GM21576 (cell line): ENCODE measurements at regions not wholly inside any gene's neighbourhood (a gene's known extent, or its start where the extent isn't known, plus 50 kb on each side); places are given as distances from the start of the nearest gene placed in this dataset.
A peak's percentile ranks its signal among the peaks of the same experiment; 100 is the strongest.
"Not testable (repeated sequence)": the region's sequence is repeated elsewhere in the genome, so short reads cannot be mapped to it uniquely, and the experiment has no call there.

ENCODE experiments used
- ATAC-seq: cut with Tn5 transposase; IDR thresholded peaks from one replicate; pipeline ENCODE4 v1.9.1; 2021; ENCODE audit warnings: mild to moderate bottlenecking, moderate library complexity; ENCODE audit not compliant: unreplicated experiment

DNA sequence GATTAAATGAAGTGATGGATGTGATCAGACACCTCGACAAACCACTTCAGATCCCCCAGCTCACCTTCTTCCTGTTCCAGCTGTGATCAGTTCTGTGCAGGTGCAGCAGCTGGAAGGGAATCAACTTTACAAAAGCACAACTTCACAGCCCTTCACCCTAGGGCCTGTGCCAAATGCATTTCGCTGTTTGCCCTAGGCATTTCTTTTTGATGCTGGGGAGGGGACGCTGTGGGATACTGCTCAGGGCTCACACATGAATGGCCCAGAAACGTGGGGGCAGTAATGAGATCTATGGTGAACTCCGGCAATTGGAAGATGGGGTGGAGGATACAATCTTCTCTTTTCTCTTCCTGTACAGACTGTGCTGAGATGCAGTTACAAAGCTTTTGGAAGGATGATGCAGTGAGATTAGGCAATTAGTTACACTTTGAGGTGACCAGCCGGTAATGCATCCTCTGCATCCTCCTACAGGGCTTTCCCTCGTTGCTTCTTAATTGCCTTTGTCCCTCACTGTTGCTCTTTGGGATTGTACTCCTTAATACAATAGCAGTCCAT lies 215.1 kb upstream of the PITX2 start:
- no peak for ATAC-seq

DNA sequence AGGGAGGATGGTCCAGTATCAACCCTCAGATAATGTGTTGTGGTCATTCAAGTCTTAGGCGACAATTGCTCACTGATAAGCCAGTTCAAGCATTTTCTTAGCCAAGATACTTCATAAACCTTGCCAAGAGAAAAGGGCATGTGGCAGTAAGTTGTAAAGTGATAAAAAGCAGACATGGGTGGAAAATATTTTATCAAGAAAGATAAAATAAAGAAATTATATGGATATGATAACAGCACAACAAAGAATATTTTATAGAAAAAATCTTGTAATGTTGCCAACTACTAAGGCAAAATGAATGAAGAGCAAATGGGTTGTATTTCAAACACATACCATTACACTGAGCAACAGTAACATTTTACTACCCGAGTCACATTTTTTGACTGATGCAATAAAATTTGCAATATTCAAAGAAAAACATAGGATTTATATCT lies 217.4 kb upstream of the PITX2 start:
- no peak for ATAC-seq

DNA sequence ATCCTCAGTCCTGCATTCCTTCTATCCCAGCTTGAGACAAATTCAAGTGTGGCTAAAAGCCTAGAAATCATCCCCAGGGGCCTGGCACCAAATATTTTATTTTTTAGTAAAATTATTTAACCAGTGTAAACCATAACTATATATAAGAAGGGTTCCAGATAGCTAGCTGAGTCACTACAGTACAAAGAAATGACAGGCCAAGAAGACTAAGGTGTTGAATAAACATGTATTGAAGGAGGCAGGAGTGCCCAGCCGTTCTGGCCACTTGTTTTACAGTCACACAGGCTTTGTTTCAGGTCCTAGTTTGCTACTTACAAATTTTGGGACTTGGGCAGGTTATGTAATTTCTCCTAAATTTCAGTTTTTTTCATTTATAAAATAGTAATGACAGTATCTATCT lies 225.9 kb upstream of the PITX2 start:
- ATAC-seq, result no peak

DNA sequence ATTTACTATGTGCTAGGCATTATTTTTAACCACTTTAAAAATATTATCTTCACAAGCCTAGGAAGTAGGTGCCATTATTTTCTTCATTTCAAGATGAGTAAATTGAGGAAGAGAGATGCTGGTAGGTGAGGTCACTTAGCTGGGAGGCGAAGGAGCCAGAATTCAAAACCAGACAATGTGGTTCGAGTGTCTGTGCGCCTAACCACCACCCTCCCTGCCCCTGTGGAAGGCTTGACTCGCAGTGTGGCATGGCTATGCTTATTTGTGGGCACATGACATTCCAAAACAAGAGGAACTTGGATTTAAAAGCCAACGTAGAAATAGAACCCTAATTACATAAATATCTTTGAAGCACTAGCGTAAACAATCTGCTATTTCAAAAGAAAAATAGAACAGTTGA lies 226.6 kb upstream of the PITX2 start:
- no peak for ATAC-seq

DNA sequence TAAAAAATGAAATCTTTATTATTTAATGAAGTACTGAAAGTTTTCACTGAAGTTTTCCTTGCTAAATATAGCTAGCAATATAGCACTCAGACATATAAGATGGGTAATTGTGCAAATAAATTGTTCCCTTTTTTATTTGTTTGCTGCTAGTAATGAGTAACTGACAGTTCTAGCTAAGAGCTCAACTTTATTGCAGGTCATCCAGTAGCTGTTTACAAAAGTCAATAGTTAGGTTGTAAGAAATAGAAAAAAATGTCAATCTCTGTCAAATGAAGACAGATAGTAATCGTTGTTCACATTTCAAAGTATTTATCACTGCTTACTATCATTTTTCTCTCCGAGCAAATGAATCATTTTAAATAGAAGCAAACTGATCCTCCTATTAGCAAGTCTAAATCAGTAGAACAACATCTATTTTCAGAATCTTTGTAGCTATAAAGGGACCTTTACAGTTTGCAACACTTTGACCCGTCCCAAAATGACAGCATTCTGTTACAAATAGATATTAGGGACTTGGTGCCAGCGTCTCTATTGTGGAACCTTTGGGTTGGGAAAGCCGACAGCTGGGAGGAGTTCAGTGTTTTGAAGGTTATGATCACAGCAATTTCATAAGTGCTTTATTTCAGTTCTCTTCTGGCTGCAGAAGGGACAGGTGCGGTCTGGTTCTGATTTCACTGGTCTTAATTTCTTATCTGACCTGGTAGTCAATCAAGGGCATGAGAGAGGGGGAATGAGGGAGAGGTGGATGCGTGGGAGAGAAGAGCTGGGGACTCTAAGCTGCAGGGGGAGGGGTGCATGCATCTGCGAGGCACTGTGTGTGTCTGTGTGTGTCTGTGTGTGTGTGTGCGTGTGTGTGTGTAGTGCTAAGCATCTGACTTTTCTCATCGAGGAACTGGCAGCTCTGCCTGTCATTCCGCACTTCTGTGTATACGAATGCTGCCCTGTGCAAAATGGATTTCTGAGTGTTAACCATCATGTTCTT lies 227.9 kb upstream of the PITX2 start:
- no peak for ATAC-seq

DNA sequence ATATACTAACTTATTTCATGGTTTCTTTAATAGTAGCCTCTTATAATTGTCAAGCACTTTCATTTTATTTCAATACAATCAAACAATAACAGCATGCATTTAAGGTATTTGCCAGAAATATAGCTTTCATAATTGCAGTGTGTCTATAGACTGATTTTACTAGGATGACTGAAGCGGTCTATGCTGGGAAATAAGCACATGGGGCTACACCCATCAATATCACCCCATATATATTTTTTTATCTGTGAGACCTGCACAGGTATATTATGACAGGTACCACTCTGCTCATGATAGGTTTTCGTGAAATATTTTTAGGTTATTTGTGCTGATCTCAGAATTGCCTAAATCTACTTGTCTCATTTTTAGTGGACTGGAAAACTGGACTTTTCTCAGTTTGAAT lies 229.1 kb upstream of the PITX2 start:
- no peak for ATAC-seq

DNA sequence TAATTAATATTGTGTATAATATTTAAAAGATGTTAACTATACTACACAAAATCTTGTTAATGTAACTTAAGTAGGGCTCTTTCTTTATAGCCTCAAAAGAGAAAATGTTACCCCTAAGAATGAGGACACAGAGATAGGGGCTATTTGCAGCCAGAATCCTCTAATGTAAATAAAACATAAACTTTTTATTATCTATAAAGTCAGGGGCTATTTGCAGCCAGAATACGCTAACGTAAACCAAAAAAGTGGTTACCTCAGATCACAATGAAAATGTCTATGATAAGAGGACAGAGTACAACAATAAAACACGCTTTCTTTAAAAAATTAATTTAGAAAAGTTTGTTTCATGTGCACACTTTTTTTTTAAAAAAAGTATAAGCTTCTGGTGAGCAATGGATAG lies 229.9 kb upstream of the PITX2 start:
- ATAC-seq, result no peak

DNA sequence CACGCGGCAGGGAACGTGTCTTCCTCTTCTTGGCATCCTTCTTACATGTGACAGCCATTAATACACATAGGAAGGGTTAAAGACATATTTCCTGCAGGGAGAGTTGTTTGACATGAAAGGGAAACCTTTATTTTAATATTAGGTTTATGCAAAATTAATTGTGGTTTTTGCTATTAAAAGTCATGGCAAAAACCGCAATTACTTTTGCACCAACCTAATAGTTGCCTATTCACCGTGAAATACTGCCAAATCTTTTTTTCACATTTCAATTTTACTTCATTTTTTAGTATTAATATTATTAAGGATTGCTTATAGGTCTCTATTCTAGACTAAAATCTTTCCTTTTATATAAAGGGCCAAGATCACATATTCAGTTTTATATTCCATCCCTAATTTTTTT lies 230.4 kb upstream of the PITX2 start:
- ATAC-seq, result no peak

DNA sequence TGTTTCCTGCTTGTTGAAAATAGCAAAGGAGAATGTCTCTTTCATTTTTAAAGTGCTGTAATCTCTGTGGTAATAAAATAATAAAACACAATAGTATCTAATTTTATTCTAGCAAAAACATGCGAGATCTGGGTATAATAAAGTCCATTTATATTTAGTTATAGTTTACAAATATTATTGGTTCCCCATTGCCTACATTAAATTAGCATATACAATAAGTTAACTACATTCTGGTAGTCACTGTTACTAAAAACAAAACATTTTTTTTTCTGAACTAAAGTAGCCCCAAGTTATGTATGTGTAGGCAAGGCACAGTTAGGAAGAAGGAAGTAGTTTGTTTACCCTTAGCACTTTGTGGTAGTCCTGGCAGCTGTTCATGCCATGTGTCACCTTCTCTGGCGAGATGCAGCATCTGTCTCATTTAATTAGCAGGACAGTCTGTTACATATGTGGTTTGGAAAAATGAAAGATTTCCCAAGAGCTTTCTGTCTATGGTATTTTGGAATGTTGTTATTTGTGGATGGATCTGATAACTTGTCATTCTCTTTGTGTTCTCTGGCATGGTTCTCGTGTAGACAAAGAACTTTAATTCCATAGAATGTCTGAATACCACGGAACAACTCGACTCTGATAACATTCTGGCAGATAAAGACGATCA lies 231.3 kb upstream of the PITX2 start:
- no peak for ATAC-seq

DNA sequence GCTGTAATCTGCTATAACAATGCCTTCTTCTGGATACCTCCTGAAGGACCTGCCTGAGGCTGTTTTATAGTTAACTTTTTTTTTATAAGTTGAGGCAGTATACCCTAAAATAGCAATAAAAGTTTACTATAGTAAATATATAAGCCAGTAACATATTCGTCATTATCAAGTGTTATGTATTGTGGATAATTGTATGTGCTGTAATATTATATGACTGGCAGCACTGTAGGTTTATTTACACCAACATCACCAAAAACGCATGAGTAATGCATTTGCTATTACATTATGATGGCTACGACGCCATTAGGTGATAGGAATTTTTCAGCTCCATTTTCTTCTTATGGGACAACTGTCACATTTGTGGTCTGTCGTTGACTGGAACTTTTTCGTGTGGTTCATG lies 237.2 kb upstream of the PITX2 start:
- ATAC-seq, result no peak

DNA sequence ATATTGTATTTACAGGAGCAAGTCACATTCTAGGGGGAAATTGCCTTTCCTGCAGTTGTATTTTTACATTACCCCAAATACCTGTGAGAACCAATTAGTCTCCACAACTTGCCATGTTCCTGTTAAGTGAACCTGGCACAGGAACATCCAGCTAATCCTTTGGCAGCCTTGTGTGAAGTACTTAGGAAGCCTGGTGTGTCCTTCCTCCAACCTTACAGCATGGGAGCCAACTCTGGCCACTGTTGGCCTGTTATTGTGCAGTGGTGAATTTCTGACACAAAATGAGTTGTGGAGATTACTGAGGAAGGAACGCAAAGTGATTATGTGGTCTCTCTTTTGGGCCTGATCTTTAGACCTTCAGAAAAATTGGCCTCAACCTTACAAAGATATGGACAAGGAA lies 238.0 kb upstream of the PITX2 start:
- no peak for ATAC-seq

DNA sequence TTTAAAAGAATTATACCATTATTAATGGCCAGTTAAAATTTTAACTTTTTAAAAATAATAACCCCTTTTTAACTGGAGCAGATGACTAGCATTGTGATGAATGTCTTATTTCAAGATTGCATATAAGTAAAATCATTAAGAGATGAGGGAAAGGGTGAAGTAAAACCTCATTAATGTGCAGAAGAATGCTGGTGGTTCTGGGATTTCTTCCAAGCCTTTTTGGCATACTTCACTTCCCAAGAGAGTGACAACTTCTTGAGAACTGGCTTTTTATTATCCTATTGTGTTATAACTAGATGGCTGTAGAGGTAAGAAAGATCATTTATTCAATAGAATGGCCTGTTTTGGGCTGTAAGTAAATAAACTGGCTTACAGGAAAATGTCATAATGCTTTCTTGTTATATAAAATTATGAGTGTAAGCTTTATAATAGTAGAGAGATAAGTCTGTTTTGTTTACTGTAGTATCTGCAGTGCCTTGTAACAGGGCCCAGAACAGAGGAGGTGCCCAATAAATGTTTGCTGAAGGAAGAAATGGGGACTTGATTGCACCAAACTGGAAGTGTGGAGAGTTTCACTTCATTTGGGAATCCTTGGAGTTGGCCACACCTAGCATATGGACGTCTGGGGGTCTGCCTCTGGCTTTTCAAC lies 242.9 kb upstream of the PITX2 start:
- ATAC-seq, result no peak

DNA sequence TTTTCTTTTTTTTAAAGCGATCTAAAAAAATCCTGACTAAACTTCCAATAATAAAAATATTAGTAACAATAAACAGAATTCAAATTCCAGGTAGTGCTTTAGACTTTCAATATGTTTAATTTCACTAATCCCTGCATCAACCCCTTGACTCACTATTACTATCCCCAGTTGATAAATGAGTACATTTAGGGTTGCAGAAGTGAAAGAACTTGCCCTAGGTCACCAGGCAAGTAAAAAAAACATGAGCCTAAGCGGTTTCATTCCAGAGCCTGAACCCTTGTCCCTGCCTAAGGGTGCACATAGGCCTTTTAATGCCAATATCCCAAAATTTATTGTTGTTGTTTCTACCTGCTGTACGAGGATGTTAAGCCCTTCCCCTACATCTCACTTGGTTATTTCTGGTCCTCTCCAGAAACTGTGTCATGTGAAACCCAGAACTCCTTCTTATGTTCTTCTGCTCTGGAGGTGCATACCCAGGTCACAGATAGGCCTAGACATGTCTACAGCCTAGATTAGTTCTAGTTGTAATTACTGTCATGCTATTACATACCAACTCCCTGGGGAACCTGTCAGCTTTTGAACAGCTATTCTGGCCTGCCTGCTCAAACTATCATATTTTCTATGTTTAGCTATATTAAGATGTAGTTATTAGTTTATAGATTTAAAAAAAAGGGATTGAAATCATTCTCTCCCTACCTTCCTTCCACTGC lies 244.5 kb upstream of the PITX2 start:
- ATAC-seq, result peak; percentile 76

DNA sequence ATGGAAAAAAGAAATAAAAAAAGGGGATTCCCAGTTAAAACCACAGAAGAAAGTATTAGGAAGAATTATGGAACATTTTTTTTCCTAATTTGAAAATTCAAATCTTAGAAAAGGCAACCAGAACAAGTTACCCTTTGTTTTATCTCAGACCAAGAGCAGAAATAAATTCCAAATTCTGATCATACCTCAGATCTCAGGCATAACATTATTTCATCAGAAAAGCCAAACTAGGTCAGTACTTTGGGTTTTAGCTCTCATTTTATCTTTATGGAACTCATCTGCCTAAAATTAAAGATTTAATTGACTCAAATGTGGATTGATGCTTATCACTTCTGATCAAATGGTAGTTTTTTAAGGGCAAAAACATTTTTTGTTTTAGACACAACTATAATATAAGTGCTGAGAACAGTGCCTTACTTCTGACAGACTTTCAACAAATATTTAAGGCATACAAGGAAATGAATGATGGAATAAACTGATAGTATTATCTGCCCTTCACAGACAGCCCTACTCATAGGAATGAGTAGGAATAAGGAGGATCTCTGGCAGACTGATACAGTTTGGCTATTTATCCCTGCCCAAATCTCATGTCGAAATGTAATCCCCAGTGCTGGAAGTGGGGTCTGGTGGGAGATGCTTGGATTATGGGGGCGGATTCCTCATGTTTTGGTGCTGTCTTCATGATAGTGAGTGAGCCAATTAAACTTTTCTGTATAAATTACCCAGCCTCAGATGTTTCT lies 245.3 kb upstream of the PITX2 start:
- ATAC-seq, result no peak

DNA sequence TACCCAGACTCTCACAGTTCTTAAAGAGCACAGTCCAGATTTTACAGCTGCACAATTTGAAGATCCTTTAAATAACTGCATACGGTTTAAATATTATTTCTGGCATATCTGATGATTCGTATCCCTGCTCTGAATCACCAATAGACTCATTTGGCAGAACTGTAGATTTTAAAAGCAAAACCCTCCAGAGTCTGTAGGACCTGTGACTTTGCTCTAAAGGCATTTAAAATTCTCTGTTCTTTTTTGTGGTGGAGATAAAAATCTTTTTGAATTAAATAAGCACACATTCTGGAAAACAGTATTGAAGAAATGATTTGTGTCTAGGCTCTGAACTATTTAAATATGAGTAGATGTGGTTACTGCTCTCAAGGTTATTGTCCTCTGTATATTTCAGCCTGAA lies 246.2 kb upstream of the PITX2 start:
- no peak for ATAC-seq

DNA sequence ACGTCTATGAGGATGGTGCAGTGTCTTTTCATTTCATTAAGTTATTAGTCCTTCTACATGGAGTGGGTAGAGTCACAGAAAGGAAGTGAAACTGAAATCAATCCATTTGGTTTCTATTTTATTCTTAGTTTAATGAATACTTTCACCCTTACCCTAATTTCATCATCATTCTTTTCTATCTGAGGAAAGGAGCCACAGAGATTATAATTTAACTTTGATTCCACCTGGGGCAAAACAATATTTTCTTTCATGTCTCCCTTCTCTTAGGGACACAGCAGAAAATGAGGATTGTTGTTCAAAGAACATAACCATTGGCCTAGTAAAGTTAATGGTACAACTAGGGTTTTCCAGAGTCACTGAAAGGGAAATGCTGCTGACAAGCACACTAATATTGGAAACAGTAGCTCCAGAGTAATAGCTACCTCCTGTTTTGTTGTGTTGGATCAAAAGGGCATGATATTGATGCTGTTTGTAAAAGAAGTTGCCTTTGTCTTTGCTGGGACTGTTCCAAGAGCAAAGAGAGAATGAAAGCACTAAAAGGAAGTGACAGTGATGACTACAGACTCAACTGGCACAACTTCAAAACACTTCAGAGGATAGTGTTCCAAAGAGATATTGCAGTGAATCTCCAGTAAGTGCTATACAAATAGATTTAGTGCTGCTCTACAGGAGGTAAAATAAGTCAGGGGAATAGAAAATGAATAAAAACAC lies 247.1 kb upstream of the PITX2 start:
- peak; percentile 80 for ATAC-seq

DNA sequence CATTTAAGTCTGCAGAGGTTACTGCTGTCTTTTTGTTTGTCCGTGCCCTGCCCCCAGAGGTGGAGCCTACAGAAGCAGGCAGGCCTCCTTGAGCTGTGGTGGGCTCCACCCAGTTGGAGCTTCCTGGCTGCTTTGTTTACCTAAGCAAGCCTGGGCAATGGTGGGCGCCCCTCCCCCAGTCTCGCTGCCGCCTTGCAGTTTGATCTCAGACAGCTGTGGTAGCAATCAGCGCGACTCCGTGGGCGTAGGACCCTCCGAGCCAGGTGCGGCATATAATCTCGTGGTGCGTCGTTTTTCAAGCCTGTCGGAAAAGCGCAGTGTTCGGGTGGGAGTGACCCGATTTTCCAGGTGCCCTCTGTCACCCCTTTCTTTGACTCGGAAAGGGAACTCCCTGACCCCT lies 253.3 kb upstream of the PITX2 start:
- not testable (repeated sequence) for ATAC-seq

DNA sequence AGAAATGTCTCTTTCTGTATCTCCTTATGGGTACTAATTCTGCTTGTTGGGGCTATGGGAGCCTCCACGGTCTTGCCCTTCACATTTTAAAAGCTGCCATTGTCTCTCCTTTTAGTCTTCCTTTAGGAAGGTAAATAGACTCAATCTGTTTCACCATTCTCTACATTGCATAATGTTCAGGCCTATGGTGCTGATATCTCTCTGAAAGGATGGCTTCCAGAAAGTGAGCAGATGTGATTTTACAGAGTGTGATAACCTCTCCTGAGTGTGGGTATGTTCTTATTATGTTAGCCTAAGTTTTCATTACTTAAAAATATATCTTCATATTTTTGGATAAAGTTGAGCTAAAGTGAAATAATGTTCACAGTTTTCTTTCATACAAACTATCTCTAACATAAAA lies 254.0 kb upstream of the PITX2 start:
- no peak for ATAC-seq

DNA sequence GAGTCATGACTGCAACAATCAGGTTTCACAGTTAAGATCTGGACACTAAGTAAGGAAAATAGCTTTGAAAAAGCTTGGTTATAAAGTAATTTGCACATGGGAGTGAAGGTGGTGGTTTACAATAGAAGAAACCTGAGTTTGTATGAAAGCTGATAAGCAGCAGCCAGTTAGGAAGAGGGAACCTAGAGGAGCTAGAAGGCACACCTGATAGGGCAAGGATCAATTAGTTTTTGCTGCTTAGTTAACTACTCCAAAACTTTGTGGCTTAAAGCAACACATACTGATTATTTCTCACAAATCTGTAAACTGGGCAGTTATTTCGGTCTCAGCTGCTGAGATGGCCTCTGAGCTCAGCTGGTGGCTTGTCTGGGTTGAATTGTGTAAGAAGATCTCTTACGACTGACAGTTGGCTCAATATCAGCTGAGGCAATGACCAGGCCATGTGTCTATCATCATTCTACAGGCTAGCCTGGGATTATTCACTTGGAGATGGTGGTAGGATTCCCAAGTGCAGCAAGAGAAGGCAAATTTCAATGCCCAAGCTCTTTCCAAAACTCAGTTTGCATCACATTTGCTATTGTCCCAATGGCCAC lies 255.0 kb upstream of the PITX2 start:
- no peak for ATAC-seq
